Spleen (tissue), 11 donors: ENCODE measurements at regions not wholly inside any gene's neighbourhood (a gene's known extent, or its start where the extent isn't known, plus 50 kb on each side); places are given as distances from the start of the nearest gene placed in this dataset.

Experiments
- DNase-seq: peaks from one replicate; pipeline ENCODE4 v3.0.0-alpha.2; 2020
- H3K27ac ChIP-seq, 8 donors: fragments of 200-600 bp; sonication (generic) in 7 of 8; 1 replicate in 4 of 8; 2 replicates in 4 of 8; pipeline versions ENCODE4 v1.5.0 to v1.8.0; 2016 to 2021; ENCODE audit warnings: inconsistent platforms in 4 of 8, mild to moderate bottlenecking in 4 of 8, moderate library complexity in 1 of 8
- H3K27me3 ChIP-seq, 7 donors: fragments of 200-600 bp; sonication (generic) in 6 of 7; replicated peaks in 1 of 7; 1 replicate in 4 of 7; 2 replicates in 3 of 7; pipeline versions ENCODE4 v1.5.0 to v1.8.0; 2016 to 2021; ENCODE audit warnings: inconsistent platforms in 3 of 7, mild to moderate bottlenecking in 1 of 7
- H3K36me3 ChIP-seq, 6 donors: fragments of 200-600 bp; sonication (generic) in 5 of 6; 1 replicate in 4 of 6; 2 replicates in 2 of 6; pipeline versions ENCODE4 v1.5.0 to v1.8.0; 2016 to 2021; ENCODE audit warnings: inconsistent platforms in 2 of 6
- H3K4me1 ChIP-seq, 6 donors: fragments of 200-600 bp; sonication (generic) in 5 of 6; 1 replicate in 3 of 6; 2 replicates in 3 of 6; pipeline versions ENCODE4 v1.5.0 to v1.8.0; 2016 to 2021; ENCODE audit warnings: inconsistent platforms in 3 of 6
- H3K4me3 ChIP-seq, 8 donors: fragments of 200-600 bp; sonication (generic) in 7 of 8; 1 replicate in 4 of 8; 2 replicates in 4 of 8; pipeline versions ENCODE4 v1.5.0 to v1.8.0; 2016 to 2021; ENCODE audit warnings: inconsistent platforms in 4 of 8, mild to moderate bottlenecking in 4 of 8, moderate library complexity in 2 of 8
- H3K9me3 ChIP-seq, 8 donors: fragments of 200-600 bp; sonication (generic) in 7 of 8; 1 replicate in 4 of 8; 2 replicates in 4 of 8; pipeline versions ENCODE4 v1.5.0 to v1.8.0; 2016 to 2021; ENCODE audit warnings: inconsistent platforms in 4 of 8
- CTCF ChIP-seq, 11 experiments: fragments of 200-600 bp in 7 of 11; fragments of 450-650 bp in 4 of 11; sonication (generic) in 4 of 11; IDR thresholded peaks in 8 of 11; conservative IDR thresholded peaks in 3 of 11; 1 replicate in 7 of 11; 2 replicates in 4 of 11; pipeline versions ENCODE4 v1.4.0 to v1.8.0; 2016 to 2021; ENCODE audit warnings: antibody characterized with exemption in 11 of 11, inconsistent platforms in 4 of 11, mild to moderate bottlenecking in 1 of 11
- POLR2A ChIP-seq, 3 donors: fragments of 450-650 bp; IDR thresholded peaks; one replicate each; pipeline ENCODE4 v1.5.1; 2017; ENCODE audit warnings: antibody characterized with exemption in 3 of 3, mild to moderate bottlenecking in 1 of 3
- POLR2AphosphoS5 ChIP-seq, 3 donors: sonication (generic); formaldehyde crosslinking; IDR thresholded peaks; one replicate each; pipeline ENCODE4 v1.5.1; 2017; ENCODE audit warnings: antibody characterized with exemption in 3 of 3
- WGBS, 5 donors: extraction: QIAGEN DNeasy Blood & Tissue Kit in 3 of 5; methylation state at CpG; one replicate each; pipeline versions ENCODE4 v1.1.5 to v1.1.7; 2013 to 2018; 5-methylcytosine and 5-hydroxymethylcytosine counted together
- intact Hi-C: fragments of 100-400 bp; cut with DNase I; formaldehyde crosslinking; loops from one replicate; pipeline ENCODE4 v1.15.0; 2023; ENCODE audit warnings: low total_unique reads
- donor health status: healthy with polysubstance abuse.
- donor health status: DM: no; HTN: no; CAD: no; lungs with moderate emphysema.
- donor health status: DM: no; HTN: no; CAD: no.
- donor health status: Bipolar disorder and iron deficiency.
- donor health status: healthy.
- donor health status: DM: no; HTN: no; CAD: no.
- donor health status: DM: yes; HTN: yes; CAD: no.

- no peaks in the 10 kb centered on the region for H3K9me3 ChIP-seq
- no peaks in the 10 kb centered on the region for H3K36me3 ChIP-seq
- TF ChIP-seq CTCF (IDR thresholded peaks at IDR 0.05 in 8 of 11, conservative IDR thresholded peaks at IDR 0.05 in 3 of 11), result no peak
- no peak for TF ChIP-seq POLR2AphosphoS5 (IDR thresholded peaks at IDR 0.05)
- no peak for TF ChIP-seq POLR2A (IDR thresholded peaks at IDR 0.05)
- intact Hi-C loops, result no loop called here
- peaks cover 0 to 14% (median 0%) of the 10 kb centered on the region in 7 donors for H3K27me3 ChIP-seq
- H3K27ac ChIP-seq, result no peak overlapping the region
- no peaks in the 10 kb centered on the region for H3K4me1 ChIP-seq
- no peak for DNase-seq
- H3K4me3 ChIP-seq, result no peak overlapping the region
These were observed 245.0 kb upstream of the IRX5 start for GRCh38 chr16:54685682-54686081.

DNA sequence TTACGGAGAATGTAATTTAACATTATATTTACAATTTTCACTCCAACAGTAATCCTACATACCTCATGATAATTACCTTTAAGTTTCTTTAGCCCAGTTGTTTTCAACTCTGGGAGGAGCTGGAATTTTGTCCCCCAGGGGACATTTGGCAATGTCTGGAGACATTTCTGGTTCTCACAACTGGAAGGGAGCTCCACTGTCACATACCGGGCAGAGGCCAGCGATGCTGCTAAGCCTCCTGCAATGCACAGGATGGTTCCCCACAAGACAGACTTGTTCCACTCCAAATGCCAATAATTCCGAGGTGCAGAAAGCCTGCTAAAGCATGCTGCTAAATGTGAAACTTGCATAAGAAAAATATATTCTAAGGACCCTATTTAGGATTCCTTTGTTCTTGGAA lies 251.1 kb upstream of the IRX5 start:
- Histone ChIP-seq H3K36me3 (no peaks in the 10 kb centered on the region), H3K4me3 (no peak overlapping the region), H3K27ac (no peak overlapping the region), H3K9me3 (no peaks in the 10 kb centered on the region), H3K27me3 (peaks cover 0 to 16% (median 0%) of the 10 kb centered on the region in 7 donors), H3K4me1 (no peaks in the 10 kb centered on the region)
- no peak for DNase-seq
- WGBS, 5 donors, result 82 to 91% (median 84%) methylated on average over 4 of the region's 4 CpGs
- TF ChIP-seq POLR2AphosphoS5 (IDR thresholded peaks at IDR 0.05), result no peak
- no peak for TF ChIP-seq CTCF (IDR thresholded peaks at IDR 0.05 in 8 of 11, conservative IDR thresholded peaks at IDR 0.05 in 3 of 11)
- TF ChIP-seq POLR2A (IDR thresholded peaks at IDR 0.05), result no peak
- intact Hi-C loops, result no loop called here

- peaks cover 0 to 4% (median 0%) of the 10 kb centered on the region in 7 donors for H3K27me3 ChIP-seq
- no peaks in the 10 kb centered on the region for H3K9me3 ChIP-seq
- intact Hi-C loops, result no loop called here
- H3K27ac ChIP-seq, result no peak overlapping the region
- H3K36me3 ChIP-seq, result no peaks in the 10 kb centered on the region
- no peak for DNase-seq
- no peak for TF ChIP-seq POLR2A (IDR thresholded peaks at IDR 0.05)
- TF ChIP-seq POLR2AphosphoS5 (IDR thresholded peaks at IDR 0.05), result no peak
- TF ChIP-seq CTCF (IDR thresholded peaks at IDR 0.05 in 8 of 11, conservative IDR thresholded peaks at IDR 0.05 in 3 of 11), result no peak
- WGBS, 5 donors, result 78 to 82% (median 80%) methylated on average over 6 of the region's 6 CpGs
- H3K4me3 ChIP-seq, result no peak overlapping the region
- no peaks in the 10 kb centered on the region for H3K4me1 ChIP-seq
These were observed 253.2 kb upstream of the IRX5 start for GRCh38 chr16:54677308-54677950.

- Histone ChIP-seq H3K36me3 (no peaks in the 10 kb centered on the region), H3K27ac (no peak overlapping the region), H3K4me3 (no peak overlapping the region), H3K27me3 (peaks cover 0 to 4% (median 0%) of the 10 kb centered on the region in 7 donors), H3K4me1 (no peaks in the 10 kb centered on the region), H3K9me3 (peaks cover 0 to 16% (median 8%) of the 10 kb centered on the region in 8 donors)
- TF ChIP-seq POLR2A (IDR thresholded peaks at IDR 0.05) (no peak), CTCF (IDR thresholded peaks at IDR 0.05 in 8 of 11, conservative IDR thresholded peaks at IDR 0.05 in 3 of 11) (no peak), POLR2AphosphoS5 (IDR thresholded peaks at IDR 0.05) (no peak)
- no peak for DNase-seq
- 83 to 93% (median 90%) methylated on average over 1 of the region's 1 CpG for WGBS, 5 donors
- intact Hi-C loops, result no loop called here
These were observed 257.4 kb upstream of the IRX5 start for GRCh38 chr16:54673313-54673712.
